Endothelial cell (in vitro differentiated cells): ENCODE measurements at regions not wholly inside any gene's neighbourhood (a gene's known extent, or its start where the extent isn't known, plus 50 kb on each side); places are given as distances from the start of the nearest gene placed in this dataset.

Experiments
- DNase-seq: peaks from one replicate; pipeline ENCODE4 v3.0.0; 2021; ENCODE audit warnings: low spot score
- H3K27ac Mint-ChIP-seq: one replicate; pipeline ENCODE4 v1.8.0; 2021; ENCODE audit warnings: mixed read lengths, inconsistent platforms; ENCODE audit not compliant: unreplicated experiment
- H3K27me3 Mint-ChIP-seq: one replicate; pipeline ENCODE4 v1.8.0; 2021; ENCODE audit warnings: mild to moderate bottlenecking, moderate library complexity, mixed read lengths, inconsistent platforms; ENCODE audit not compliant: unreplicated experiment
- H3K36me3 Mint-ChIP-seq: one replicate; pipeline ENCODE4 v1.8.0; 2021; ENCODE audit warnings: mild to moderate bottlenecking, low read depth, mixed read lengths, inconsistent platforms; ENCODE audit not compliant: unreplicated experiment
- H3K4me1 Mint-ChIP-seq: one replicate; pipeline ENCODE4 v1.8.0; 2021; ENCODE audit warnings: mild to moderate bottlenecking, mixed read lengths, inconsistent platforms; ENCODE audit not compliant: unreplicated experiment
- H3K4me3 Mint-ChIP-seq: one replicate; pipeline ENCODE4 v1.8.0; 2021; ENCODE audit warnings: mild to moderate bottlenecking, mixed read lengths, inconsistent platforms; ENCODE audit not compliant: unreplicated experiment
- H3K9me3 Mint-ChIP-seq: one replicate; pipeline ENCODE4 v1.8.0; 2021; ENCODE audit warnings: mixed read lengths, inconsistent platforms; ENCODE audit not compliant: unreplicated experiment
- CTCF ChIP-seq: fragments of 200-600 bp; sonication (generic); IDR thresholded peaks from one replicate; pipeline ENCODE4 v1.5.0; 2021; ENCODE audit warnings: antibody characterized with exemption; ENCODE audit not compliant: unreplicated experiment

- no peaks in the 10 kb centered on the region for H3K4me1 Mint-ChIP-seq
- peaks cover 3% of the 10 kb centered on the region for H3K27me3 Mint-ChIP-seq
- no peak for TF ChIP-seq CTCF
- no peaks in the 10 kb centered on the region for H3K9me3 Mint-ChIP-seq
- no peak overlapping the region for H3K4me3 Mint-ChIP-seq
- H3K36me3 Mint-ChIP-seq = no peaks in the 10 kb centered on the region
- H3K27ac Mint-ChIP-seq = no peak overlapping the region
- no peak for DNase-seq
These were observed 179.2 kb downstream of the FGF18 start for GRCh38 chr5:171598641-171599152.

- Mint-ChIP-seq H3K27ac (no peak overlapping the region), H3K36me3 (no peaks in the 10 kb centered on the region), H3K27me3 (peaks cover 3% of the 10 kb centered on the region), H3K9me3 (no peaks in the 10 kb centered on the region), H3K4me3 (no peak overlapping the region), H3K4me1 (no peaks in the 10 kb centered on the region)
- no peak for DNase-seq
- no peak for TF ChIP-seq CTCF
These were observed 180.0 kb downstream of the FGF18 start for GRCh38 chr5:171599411-171599810.

GRCh38 chr5:171599957-171600612 is 180.6 kb downstream of the FGF18 start:
- DNase-seq = no peak
- H3K9me3 Mint-ChIP-seq = no peaks in the 10 kb centered on the region
- no peaks in the 10 kb centered on the region for H3K4me1 Mint-ChIP-seq
- no peak for TF ChIP-seq CTCF
- H3K36me3 Mint-ChIP-seq = no peaks in the 10 kb centered on the region
- H3K4me3 Mint-ChIP-seq = no peak overlapping the region
- peaks cover 3% of the 10 kb centered on the region for H3K27me3 Mint-ChIP-seq
- H3K27ac Mint-ChIP-seq = no peak overlapping the region

GRCh38 chr5:171600741-171601265 is 181.4 kb downstream of the FGF18 start:
- Mint-ChIP-seq H3K36me3 (no peaks in the 10 kb centered on the region), H3K27me3 (peaks cover 3% of the 10 kb centered on the region), H3K4me3 (no peak overlapping the region), H3K27ac (no peak overlapping the region), H3K4me1 (no peaks in the 10 kb centered on the region), H3K9me3 (no peaks in the 10 kb centered on the region)
- DNase-seq = no peak
- TF ChIP-seq CTCF = no peak

GRCh38 chr5:171601266-171601881 is 181.9 kb downstream of the FGF18 start:
- no peaks in the 10 kb centered on the region for H3K4me1 Mint-ChIP-seq
- no peak overlapping the region for H3K27ac Mint-ChIP-seq
- H3K9me3 Mint-ChIP-seq = no peaks in the 10 kb centered on the region
- no peaks in the 10 kb centered on the region for H3K36me3 Mint-ChIP-seq
- TF ChIP-seq CTCF = no peak
- H3K4me3 Mint-ChIP-seq = no peak overlapping the region
- DNase-seq = no peak
- peaks cover 3% of the 10 kb centered on the region for H3K27me3 Mint-ChIP-seq
